SIG-M5 treated with dmso at 0.1 percent for 504 hours (cell line): ENCODE measurements at regions not wholly inside any gene's neighbourhood (a gene's known extent, or its start where the extent isn't known, plus 50 kb on each side); places are given as distances from the start of the nearest gene placed in this dataset.

Source experiments
- DNase-seq: peaks from one replicate; lab custom pipeline; 2025; ENCODE audit not compliant: unreplicated experiment; lab: John Stamatoyannopoulos, UW

DNA sequence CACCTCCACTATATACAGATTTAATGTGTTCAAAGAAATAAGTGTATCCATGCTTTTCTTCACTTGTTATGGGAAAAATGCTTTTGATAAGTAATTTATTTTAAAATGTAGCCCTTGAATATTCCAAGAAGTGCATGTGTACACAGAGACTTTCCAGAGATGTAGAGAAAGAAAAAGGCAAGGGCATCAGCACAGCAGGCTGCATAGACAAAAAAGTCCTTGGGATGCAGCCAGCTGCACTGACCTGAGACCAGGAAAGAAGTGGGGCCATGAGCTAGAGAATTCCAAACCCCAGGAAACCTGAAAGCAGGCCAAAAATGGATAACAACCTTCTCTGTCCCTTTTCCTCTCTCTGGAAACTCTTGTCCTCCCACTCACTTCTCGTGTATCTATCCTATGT, 51.6 kb upstream of the PRDM8 start:
- DNase-seq, result no peak

DNA sequence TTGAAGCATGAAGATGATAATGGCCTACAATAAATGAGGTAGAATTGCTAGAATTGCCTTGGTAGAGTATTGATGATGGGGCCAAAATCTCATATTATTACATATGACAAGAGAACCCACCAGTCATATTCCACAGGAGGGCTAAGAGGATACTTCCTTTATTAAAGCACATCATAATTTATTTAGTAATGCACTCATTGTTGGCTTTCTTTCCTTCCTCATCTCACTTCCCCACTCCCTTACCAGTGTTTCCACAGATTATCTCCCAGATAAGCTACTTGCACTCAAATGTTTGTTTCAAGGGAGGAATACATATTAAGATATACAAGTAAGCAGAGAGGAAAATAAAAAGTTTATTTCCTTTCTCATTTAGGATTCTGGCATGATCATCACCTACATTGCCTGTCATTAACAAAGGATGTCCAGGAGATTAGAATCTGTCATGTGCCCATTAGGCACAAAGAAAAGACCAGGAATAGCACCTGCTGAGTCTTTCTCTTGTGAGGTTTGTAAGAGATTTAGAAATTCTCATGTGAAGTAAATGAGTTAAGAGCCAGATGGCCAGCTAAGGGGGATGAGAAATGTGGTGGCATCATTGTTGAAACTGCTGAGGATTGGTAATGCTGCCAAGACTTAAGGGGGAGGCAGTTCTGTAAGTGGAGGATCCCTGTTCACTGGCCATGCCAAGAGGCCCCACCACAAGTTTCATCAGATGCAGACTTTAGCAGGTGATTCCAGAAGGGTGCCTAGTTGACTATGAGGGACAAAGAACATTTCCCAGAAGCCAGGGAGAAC, 52.4 kb upstream of the PRDM8 start:
- DNase-seq, result no peak

- no peak for DNase-seq
Observed at GRCh38 chr4:80143307-80143679, 54.0 kb upstream of the PRDM8 start.

- DNase-seq, result peak; percentile 9
Observed at GRCh38 chr4:80142394-80143306, 54.7 kb upstream of the PRDM8 start.

GRCh38 chr4:80141543-80141942, 55.8 kb upstream of the PRDM8 start:
- no peak for DNase-seq

DNA sequence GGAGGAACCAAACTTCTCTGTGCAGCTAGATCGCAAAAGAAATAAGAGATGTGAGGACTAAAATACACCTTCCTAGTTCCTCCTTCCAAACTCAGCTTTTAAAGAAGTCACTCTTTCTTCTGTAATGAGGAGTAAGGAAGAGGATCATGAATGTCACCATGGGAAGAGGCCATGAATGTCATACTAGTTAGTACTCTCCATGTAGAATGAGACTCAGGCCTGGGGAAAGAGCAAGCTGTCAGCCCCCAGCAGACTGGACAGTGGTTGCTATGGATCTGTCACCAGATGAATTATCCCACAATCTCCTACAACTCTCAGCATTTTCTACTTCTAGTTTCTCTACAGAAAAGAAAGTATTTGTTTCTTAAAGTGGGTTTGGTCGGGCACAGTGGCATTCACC, 57.1 kb upstream of the PRDM8 start:
- DNase-seq, result peak; percentile 24

DNA sequence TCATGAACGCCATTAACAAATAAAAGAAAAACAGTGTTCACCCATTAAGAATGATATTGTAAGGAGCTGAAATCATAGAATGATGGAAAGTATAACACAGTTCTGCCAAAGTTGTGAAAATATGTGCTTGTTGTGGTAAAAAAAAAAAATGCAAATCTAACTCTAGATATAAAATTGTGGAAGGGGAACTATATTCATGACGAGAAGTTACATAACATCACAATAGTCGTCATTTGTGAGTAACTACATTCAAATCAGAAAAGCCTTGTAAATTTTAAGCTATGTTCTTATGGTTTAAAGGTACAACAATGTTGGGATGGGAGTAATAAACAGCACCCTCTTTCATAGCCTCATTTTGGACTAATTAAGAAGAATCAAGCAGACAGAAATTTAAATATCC, 57.6 kb upstream of the PRDM8 start:
- no peak for DNase-seq

DNA sequence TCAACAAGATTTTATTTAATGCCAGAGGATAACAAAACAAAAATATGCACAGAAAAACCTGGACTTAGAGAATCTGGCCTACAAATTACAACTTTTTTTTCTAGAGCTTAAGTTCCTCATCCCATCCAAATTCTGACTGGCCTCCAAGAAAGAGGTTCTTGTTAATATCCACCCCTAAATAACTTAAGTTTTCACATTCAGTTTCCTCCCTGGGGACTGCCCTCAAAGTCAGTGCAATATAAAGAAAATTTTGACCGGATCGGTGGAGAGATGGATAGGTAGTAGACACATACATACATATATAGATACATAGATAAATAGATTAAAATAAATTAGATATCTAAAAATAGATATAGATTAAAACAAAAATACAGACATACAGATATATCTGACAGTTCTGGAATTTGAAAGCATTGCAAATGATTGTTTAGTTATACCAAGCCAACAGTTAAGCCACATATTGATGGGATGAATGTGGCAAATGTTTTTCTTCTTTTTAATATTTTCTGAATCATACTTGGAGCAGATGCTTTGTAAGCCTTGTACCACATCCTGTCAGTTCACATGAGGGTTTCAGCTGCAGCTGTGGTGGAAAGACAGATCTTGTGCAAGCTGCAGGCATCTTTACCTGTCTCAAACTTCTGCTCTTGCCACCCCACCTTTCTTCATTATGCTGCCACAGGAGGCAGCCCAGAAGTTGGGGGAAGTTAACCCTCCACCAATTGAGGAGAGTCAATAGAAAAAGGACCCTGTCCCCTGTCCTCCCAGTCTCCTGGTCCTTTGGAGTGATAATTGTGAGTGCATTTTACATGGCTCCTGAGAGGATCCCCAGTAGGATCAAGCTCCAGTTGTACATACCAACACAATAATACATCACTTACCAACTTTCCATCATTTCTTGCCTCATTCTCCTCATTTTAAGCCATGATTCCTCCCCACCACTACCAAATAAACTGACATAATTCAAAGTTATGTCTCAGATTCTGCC, 58.5 kb upstream of the PRDM8 start:
- peak; percentile 63 for DNase-seq

DNA sequence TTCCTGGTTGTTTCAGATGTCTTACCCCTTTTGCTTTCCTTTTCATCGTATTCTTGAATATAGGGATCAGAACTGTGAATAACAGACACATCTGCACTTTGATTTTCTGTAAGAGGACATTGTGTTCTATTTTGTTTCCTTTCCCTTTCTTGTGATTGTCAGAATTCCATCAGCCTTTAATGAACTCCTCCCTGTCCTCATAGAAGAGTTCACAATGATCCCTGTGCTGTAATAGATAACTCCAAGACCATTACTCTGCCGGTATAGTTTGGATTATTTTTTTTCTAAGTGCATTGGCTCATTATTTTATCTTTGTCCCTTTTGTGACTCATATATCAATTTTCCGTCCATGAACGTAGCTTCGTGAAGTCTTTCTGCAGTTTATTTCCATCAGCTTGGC, 59.7 kb upstream of the PRDM8 start:
- DNase-seq, result no peak

GRCh38 chr4:80136270-80136669, 61.0 kb upstream of the PRDM8 start:
- DNase-seq, result no peak

GRCh38 chr4:80135702-80136058, 61.6 kb upstream of the PRDM8 start:
- DNase-seq, result no peak

- no peak for DNase-seq
Observed at GRCh38 chr4:80134936-80135701, 62.1 kb upstream of the ANTXR2 start.

GRCh38 chr4:80133240-80133783, 60.3 kb upstream of the ANTXR2 start:
- no peak for DNase-seq

DNA sequence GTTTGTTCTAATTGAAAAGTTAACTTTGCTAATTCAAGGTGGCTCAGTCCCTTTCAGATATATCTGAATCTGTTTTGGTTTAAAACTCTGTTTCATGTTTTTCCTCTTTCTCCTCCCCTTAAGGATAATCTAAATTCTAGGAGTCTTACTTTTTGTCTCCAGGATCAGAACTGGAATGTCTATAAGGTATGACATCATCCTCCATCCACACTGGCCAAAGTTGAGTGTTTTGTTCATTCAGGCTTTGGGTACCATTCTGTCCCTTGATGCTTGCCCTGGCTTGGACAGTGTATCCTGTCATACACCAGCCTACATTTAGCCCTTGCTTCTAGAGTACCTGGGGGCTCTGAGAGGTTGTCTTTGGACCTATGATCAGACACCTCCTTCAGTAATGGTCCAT, 56.8 kb upstream of the ANTXR2 start:
- no peak for DNase-seq

GRCh38 chr4:80128941-80129340, 55.9 kb upstream of the ANTXR2 start:
- DNase-seq, result no peak

DNA sequence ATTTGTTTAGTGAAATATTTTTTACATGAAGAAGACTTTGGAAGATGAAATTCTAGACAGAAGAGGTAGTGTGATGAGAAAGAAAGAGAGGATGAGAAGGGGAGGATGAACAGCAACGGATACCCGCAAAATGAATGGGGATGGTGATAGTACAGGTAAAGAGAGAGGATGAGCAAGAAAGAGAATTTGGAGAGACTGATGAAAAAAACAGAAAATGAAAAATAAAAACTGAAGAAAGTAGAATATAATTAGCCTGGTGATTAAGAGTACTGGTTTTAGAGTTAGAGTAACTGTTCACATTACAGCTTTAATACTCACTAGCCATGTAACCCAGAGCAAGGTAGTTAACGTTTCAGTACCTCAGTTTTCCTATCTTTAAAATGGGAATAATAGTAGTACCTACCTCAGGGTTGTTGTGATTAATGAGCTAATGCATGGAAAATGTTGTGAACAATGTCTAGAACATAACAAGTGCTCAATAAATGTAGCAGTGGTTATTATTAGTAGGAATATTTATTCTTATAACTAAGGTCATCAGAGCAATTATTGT, 54.9 kb upstream of the ANTXR2 start:
- DNase-seq, result no peak

- no peak for DNase-seq
Observed at GRCh38 chr4:80126435-80126834, 53.4 kb upstream of the ANTXR2 start.

- peak; percentile 47 for DNase-seq
Observed at GRCh38 chr4:80125252-80126177, 52.5 kb upstream of the ANTXR2 start.
